HG02759 (cell line): ENCODE measurements at regions not wholly inside any gene's neighbourhood (a gene's known extent, or its start where the extent isn't known, plus 50 kb on each side); places are given as distances from the start of the nearest gene placed in this dataset.
A peak's percentile ranks its signal among the peaks of the same experiment; 100 is the strongest.
"Not testable (repeated sequence)": the region's sequence is repeated elsewhere in the genome, so short reads cannot be mapped to it uniquely, and the experiment has no call there.

Experiments used
- ATAC-seq: cut with Tn5 transposase; IDR thresholded peaks from one replicate; pipeline ENCODE4 v1.9.1; 2021; ENCODE audit warnings: mild to moderate bottlenecking, moderate library complexity; ENCODE audit not compliant: unreplicated experiment

GRCh38 chr6:131336596-131336995, 201.3 kb downstream of the AKAP7 start:
- no peak for ATAC-seq

- ATAC-seq, result not testable (repeated sequence)
Measured at GRCh38 chr6:131346896-131347295, 211.6 kb downstream of the AKAP7 start.

- no peak for ATAC-seq
Measured at GRCh38 chr6:131348572-131348971, 213.3 kb downstream of the AKAP7 start.

GRCh38 chr6:131349199-131349598, 213.9 kb downstream of the AKAP7 start:
- ATAC-seq, result no peak

GRCh38 chr6:131353106-131353505, 217.8 kb downstream of the AKAP7 start:
- no peak for ATAC-seq

GRCh38 chr6:131353876-131354275, 218.6 kb downstream of the AKAP7 start:
- no peak for ATAC-seq

GRCh38 chr6:131354356-131354755, 218.7 kb upstream of the ARG1 start:
- ATAC-seq, result no peak

- ATAC-seq, result no peak
Measured at GRCh38 chr6:131356161-131356560, 216.9 kb upstream of the ARG1 start.

GRCh38 chr6:131357501-131357900, 215.5 kb upstream of the ARG1 start:
- no peak for ATAC-seq

- no peak for ATAC-seq
Measured at GRCh38 chr6:131362070-131362469, 211.0 kb upstream of the ARG1 start.

- ATAC-seq, result no peak
Measured at GRCh38 chr6:131362696-131363095, 210.3 kb upstream of the ARG1 start.

- ATAC-seq, result no peak
Measured at GRCh38 chr6:131363947-131364834, 208.8 kb upstream of the ARG1 start.

GRCh38 chr6:131366223-131366622, 206.8 kb upstream of the ARG1 start:
- ATAC-seq, result no peak

- no peak for ATAC-seq
Measured at GRCh38 chr6:131367206-131367873, 205.7 kb upstream of the ARG1 start.

- ATAC-seq, result peak; percentile 72
Measured at GRCh38 chr6:131368198-131368911, 204.7 kb upstream of the ARG1 start.

GRCh38 chr6:131372535-131372934, 200.5 kb upstream of the ARG1 start:
- no peak for ATAC-seq

- ATAC-seq, result no peak
Measured at GRCh38 chr6:131377112-131377705, 195.8 kb upstream of the ARG1 start.

- no peak for ATAC-seq
Measured at GRCh38 chr6:131378874-131379273, 194.2 kb upstream of the ARG1 start.

GRCh38 chr6:131379948-131380347, 193.1 kb upstream of the ARG1 start:
- ATAC-seq, result no peak

- no peak for ATAC-seq
Measured at GRCh38 chr6:131381052-131381708, 191.8 kb upstream of the ARG1 start.

- no peak for ATAC-seq
Measured at GRCh38 chr6:131381709-131382093, 191.3 kb upstream of the ARG1 start.
